Osteocyte (in vitro differentiated cells): ENCODE measurements at regions not wholly inside any gene's neighbourhood (a gene's known extent, or its start where the extent isn't known, plus 50 kb on each side); places are given as distances from the start of the nearest gene placed in this dataset.

Source experiments
- DNase-seq: peaks from one replicate; pipeline ENCODE4 v3.0.0; 2021; ENCODE audit warnings: mixed read lengths; ENCODE audit not compliant: unreplicated experiment; ENCODE audit errors: extremely low spot score
- H3K27ac Mint-ChIP-seq: one replicate; pipeline ENCODE4 v1.8.0; 2021; ENCODE audit warnings: mild to moderate bottlenecking, mixed read lengths; ENCODE audit not compliant: unreplicated experiment
- H3K27me3 Mint-ChIP-seq: one replicate; pipeline ENCODE4 v1.8.0; 2021; ENCODE audit warnings: mixed read lengths; ENCODE audit not compliant: unreplicated experiment
- H3K36me3 Mint-ChIP-seq: one replicate; pipeline ENCODE4 v1.8.0; 2021; ENCODE audit warnings: mixed read lengths; ENCODE audit not compliant: unreplicated experiment
- H3K4me1 Mint-ChIP-seq: one replicate; pipeline ENCODE4 v1.8.0; 2021; ENCODE audit warnings: mixed read lengths; ENCODE audit not compliant: unreplicated experiment
- H3K4me3 Mint-ChIP-seq: one replicate; pipeline ENCODE4 v1.8.0; 2021; ENCODE audit warnings: mild to moderate bottlenecking, moderate library complexity, mixed read lengths; ENCODE audit not compliant: unreplicated experiment
- H3K9me3 Mint-ChIP-seq: one replicate; pipeline ENCODE4 v1.8.0; 2021; ENCODE audit warnings: mixed read lengths; ENCODE audit not compliant: unreplicated experiment
- CTCF ChIP-seq: fragments of 200-600 bp; sonication (generic); IDR thresholded peaks from 2 replicates; pipeline ENCODE4 v1.5.0; 2021; ENCODE audit warnings: antibody characterized with exemption, mild to moderate bottlenecking, moderate library complexity

- no peak for TF ChIP-seq CTCF
- no peak for DNase-seq
- Mint-ChIP-seq H3K9me3 (no peaks in the 10 kb centered on the region), H3K27ac (no peak overlapping the region), H3K27me3 (no peaks in the 10 kb centered on the region), H3K36me3 (no peaks in the 10 kb centered on the region), H3K4me3 (no peak overlapping the region), H3K4me1 (peaks cover 2% of the 10 kb centered on the region)
Measured at GRCh38 chr2:223369889-223370288, 232.3 kb downstream of the SCG2 start.

- DNase-seq, result no peak
- Mint-ChIP-seq H3K4me1 (no peaks in the 10 kb centered on the region), H3K27me3 (no peaks in the 10 kb centered on the region), H3K27ac (no peak overlapping the region), H3K36me3 (no peaks in the 10 kb centered on the region), H3K9me3 (peaks cover 8% of the 10 kb centered on the region), H3K4me3 (no peak overlapping the region)
- no peak for TF ChIP-seq CTCF
Measured at GRCh38 chr2:223383315-223383714, 218.8 kb downstream of the SCG2 start.

GRCh38 chr2:223386189-223386588 is 216.0 kb downstream of the SCG2 start:
- no peaks in the 10 kb centered on the region for H3K4me1 Mint-ChIP-seq
- no peaks in the 10 kb centered on the region for H3K9me3 Mint-ChIP-seq
- no peaks in the 10 kb centered on the region for H3K36me3 Mint-ChIP-seq
- H3K4me3 Mint-ChIP-seq, result no peak overlapping the region
- H3K27ac Mint-ChIP-seq, result no peak overlapping the region
- H3K27me3 Mint-ChIP-seq, result no peaks in the 10 kb centered on the region
- no peak for DNase-seq
- TF ChIP-seq CTCF, result no peak

- H3K4me1 Mint-ChIP-seq, result no peaks in the 10 kb centered on the region
- no peak overlapping the region for H3K27ac Mint-ChIP-seq
Measured at GRCh38 chr2:223386984-223387383, 215.2 kb downstream of the SCG2 start.

GRCh38 chr2:223389624-223390023 is 212.5 kb downstream of the SCG2 start:
- H3K9me3 Mint-ChIP-seq, result peaks cover 10% of the 10 kb centered on the region
- H3K27ac Mint-ChIP-seq, result no peak overlapping the region
- H3K27me3 Mint-ChIP-seq, result no peaks in the 10 kb centered on the region

More at GRCh38 chr2:223386984-223387383, 215.2 kb downstream of the SCG2 start:
- Mint-ChIP-seq H3K36me3 (no peaks in the 10 kb centered on the region), H3K4me3 (no peak overlapping the region), H3K9me3 (no peaks in the 10 kb centered on the region), H3K27me3 (no peaks in the 10 kb centered on the region)
- TF ChIP-seq CTCF, result no peak
- no peak for DNase-seq

More at GRCh38 chr2:223389624-223390023, 212.5 kb downstream of the SCG2 start:
- Mint-ChIP-seq H3K36me3 (no peaks in the 10 kb centered on the region), H3K4me3 (no peak overlapping the region), H3K4me1 (no peaks in the 10 kb centered on the region)
- TF ChIP-seq CTCF, result no peak
- no peak for DNase-seq
